Hypothalamus (tissue), 51 donors: ENCODE measurements at regions not wholly inside any gene's neighbourhood (a gene's known extent, or its start where the extent isn't known, plus 50 kb on each side); places are given as distances from the start of the nearest gene placed in this dataset.

Experiments used
- DNase-seq, 51 donors: peaks; one replicate each; lab custom pipeline; 2025; lab: John Stamatoyannopoulos, UW

- DNase-seq = no peak
Observed at GRCh38 chr9:81224166-81225081, 464.9 kb downstream of the TLE1 start.

DNA sequence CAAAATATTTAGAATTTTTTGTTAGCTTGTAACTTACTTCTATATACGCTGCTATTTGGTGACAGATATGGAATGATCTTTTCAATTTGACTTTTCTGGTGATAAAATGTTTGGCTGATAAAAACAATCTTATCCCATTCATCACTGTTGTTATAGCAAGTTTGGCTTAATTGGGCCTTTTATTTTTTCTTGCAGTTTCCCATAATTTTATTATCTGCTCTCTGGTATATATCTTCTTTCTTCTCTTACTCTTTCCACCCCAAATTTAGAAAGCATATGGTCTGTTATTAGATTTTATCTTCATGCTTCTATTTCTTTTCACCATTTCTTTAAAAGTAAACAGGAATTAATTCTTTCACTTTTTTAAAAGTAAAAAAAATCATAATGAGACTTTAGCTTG lies 474.4 kb downstream of the TLE1 start:
- no peak for DNase-seq

GRCh38 chr9:81213456-81213855 lies 475.9 kb downstream of the TLE1 start:
- no peak for DNase-seq

- DNase-seq = no peak
Observed at GRCh38 chr9:81211741-81212140, 477.6 kb downstream of the TLE1 start.

GRCh38 chr9:81207651-81208050 lies 481.7 kb downstream of the TLE1 start:
- no peak for DNase-seq

DNA sequence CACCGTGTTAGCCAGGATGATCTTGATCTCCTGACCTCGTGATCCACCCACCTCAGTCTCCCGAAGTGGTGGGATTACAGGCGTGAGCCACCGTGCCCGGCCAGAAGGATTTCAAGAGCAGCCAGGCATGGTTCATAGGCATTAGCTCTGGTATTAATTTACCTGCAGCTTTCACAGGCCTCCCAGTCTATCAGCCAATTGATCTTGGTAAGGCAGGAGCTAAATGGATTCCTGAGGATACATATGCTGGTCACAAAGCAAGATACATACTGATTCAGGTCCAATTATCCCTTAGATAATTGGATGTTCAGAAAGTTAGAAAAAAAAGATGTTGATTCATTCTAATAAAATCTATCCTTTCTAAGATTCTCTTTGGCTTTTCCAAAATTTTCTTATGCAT lies 487.1 kb downstream of the TLE1 start:
- DNase-seq = no peak

- no peak for DNase-seq
Observed at GRCh38 chr9:81195206-81195605, 494.1 kb downstream of the TLE1 start.

- no peak for DNase-seq
Observed at GRCh38 chr9:81193362-81194339, 495.7 kb downstream of the TLE1 start.

DNA sequence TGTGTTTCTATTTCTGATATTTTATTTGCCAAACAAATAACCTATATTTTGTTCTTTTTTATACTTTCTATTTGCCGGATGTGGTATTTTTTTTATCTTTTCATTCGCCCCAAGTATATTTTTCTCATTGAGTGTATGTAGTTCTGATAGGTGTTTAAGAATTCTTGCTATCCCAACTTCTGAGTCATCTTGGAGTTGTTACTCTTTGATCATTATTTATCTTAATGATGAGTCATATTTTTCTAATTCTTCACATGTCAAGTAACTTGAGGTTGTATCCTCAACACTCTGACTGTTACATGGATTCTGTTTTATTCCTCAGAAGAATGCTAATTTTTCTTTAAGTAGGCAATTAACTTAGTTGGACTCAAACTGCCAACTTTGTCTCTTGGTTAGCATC lies 498.1 kb downstream of the TLE1 start:
- no peak for DNase-seq

- no peak for DNase-seq
Observed at GRCh38 chr9:81190659-81191058, 498.7 kb downstream of the TLE1 start.

DNA sequence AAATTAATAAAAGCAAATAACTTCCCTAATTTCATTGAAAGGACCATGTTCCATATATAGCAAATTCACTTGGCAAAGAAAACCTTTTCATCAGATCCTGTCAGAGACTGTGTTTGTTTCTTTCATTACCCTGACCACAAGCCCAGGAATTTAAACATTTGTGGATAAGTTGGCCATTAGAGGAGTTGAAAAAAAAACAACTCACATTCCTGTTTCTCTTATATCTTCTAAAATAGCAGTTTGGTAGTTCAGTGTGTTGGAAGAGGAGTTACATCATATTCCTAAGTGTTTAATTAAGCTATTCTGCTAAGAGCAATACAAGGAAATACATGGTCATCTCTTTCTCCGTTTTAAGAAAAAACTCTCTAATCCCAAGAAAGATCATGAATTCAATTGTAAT lies 505.6 kb downstream of the TLE1 start:
- no peak for DNase-seq

GRCh38 chr9:81182431-81182830 lies 506.9 kb downstream of the TLE1 start:
- DNase-seq = no peak

- no peak for DNase-seq
Observed at GRCh38 chr9:81174023-81174422, 515.3 kb downstream of the TLE1 start.

- no peak for DNase-seq
Observed at GRCh38 chr9:81171689-81172088, 517.7 kb downstream of the TLE1 start.

DNA sequence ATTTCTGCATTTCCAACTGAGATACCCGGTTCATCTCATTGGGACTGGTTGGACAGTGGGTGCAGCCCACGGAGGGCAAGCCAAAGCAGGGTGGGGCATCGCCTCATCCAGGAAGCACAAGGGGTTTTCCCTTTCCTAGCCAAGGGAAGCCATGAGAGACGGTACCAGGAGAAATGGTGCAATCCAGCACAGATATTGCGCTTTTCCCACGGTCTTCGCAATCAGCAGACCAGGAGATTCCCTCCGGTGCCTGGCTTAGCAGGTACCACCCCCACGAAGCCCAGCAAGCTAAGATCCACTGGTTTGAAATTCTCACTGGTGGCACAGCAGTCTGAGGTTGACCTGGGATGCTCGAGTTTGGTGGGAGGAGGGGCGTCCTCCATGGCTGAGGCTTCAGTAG lies 527.0 kb downstream of the TLE1 start:
- DNase-seq = no peak

GRCh38 chr9:81156381-81156780 lies 533.0 kb downstream of the TLE1 start:
- DNase-seq = no peak

- no peak for DNase-seq
Observed at GRCh38 chr9:81150016-81150625, 539.2 kb downstream of the TLE1 start.

GRCh38 chr9:81146684-81147337 lies 542.5 kb downstream of the TLE1 start:
- DNase-seq = no peak

DNA sequence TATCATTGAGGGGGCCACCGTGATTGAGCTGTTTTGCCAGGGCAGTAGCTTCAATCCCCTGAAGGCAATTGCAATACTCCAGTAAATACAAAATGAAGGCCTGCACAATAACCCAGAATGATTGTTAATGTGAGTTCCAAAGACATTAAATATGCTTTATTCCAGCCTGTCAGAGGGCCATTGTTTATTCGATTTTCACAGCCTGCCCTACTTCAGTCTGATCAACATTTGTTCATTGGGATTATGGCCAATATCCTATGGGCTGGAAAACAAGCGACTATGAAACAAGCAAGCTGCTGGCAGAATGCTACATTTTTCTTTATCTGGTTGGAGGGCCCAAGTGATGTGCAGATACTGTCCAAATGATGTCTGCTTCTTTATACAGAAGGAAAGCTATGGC lies 543.1 kb downstream of the TLE1 start:
- no peak for DNase-seq

- no peak for DNase-seq
Observed at GRCh38 chr9:81145331-81145963, 543.9 kb downstream of the TLE1 start.
